Coronary artery (tissue), 2 donors: ENCODE measurements at regions not wholly inside any gene's neighbourhood (a gene's known extent, or its start where the extent isn't known, plus 50 kb on each side); places are given as distances from the start of the nearest gene placed in this dataset.

ENCODE experiments used
- DNase-seq: peaks from one replicate; pipeline ENCODE4 v3.0.0-alpha.2; 2017; ENCODE audit warnings: low spot score
- H3K27ac ChIP-seq, 2 donors: fragments of 200-600 bp; sonication (generic); one replicate each; pipeline ENCODE4 v1.5.1; 2016 to 2019
- H3K4me3 ChIP-seq: fragments of 200-600 bp; sonication (generic); 2 replicates; pipeline ENCODE4 v1.5.1; 2016; ENCODE audit warnings: mild to moderate bottlenecking, moderate library complexity
- TF ChIP-seq, protein P1 (sequence below): fragments of 200-600 bp; sonication (generic); IDR thresholded peaks from one replicate; pipeline ENCODE4 v1.5.1; 2019; ENCODE audit warnings: antibody characterized with exemption

- H3K4me3 ChIP-seq = no peak overlapping the region
- no peak overlapping the region for H3K27ac ChIP-seq
- DNase-seq = no peak
- TF ChIP-seq, protein P1, sequence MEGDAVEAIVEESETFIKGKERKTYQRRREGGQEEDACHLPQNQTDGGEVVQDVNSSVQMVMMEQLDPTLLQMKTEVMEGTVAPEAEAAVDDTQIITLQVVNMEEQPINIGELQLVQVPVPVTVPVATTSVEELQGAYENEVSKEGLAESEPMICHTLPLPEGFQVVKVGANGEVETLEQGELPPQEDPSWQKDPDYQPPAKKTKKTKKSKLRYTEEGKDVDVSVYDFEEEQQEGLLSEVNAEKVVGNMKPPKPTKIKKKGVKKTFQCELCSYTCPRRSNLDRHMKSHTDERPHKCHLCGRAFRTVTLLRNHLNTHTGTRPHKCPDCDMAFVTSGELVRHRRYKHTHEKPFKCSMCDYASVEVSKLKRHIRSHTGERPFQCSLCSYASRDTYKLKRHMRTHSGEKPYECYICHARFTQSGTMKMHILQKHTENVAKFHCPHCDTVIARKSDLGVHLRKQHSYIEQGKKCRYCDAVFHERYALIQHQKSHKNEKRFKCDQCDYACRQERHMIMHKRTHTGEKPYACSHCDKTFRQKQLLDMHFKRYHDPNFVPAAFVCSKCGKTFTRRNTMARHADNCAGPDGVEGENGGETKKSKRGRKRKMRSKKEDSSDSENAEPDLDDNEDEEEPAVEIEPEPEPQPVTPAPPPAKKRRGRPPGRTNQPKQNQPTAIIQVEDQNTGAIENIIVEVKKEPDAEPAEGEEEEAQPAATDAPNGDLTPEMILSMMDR = no peak
These were observed 316.4 kb downstream of the DSEL start for GRCh38 chr18:67199993-67200617.

DNA sequence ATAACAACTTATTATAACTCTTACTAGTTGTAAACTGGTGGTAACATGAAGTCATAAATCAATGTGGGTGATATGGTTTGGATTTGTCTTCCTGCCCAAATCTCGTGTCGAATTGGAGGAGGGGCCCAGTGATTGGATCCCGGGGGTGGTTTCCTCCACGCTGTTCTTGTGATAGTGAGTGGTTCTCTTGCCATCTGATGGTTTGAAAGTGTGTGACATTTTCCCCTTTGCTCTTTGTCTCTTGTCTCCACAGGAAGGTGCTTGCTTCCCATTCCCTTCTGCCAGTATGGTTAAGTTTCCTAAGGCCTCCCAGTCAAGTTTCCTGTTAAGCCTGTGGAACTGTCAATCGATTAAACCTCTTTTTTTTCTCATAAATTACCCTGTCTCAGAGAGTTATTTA, 321.6 kb downstream of the DSEL start:
- TF ChIP-seq, protein P1 = no peak
- DNase-seq = no peak
- Histone ChIP-seq H3K4me3 (no peak overlapping the region), H3K27ac (no peak overlapping the region)

DNA sequence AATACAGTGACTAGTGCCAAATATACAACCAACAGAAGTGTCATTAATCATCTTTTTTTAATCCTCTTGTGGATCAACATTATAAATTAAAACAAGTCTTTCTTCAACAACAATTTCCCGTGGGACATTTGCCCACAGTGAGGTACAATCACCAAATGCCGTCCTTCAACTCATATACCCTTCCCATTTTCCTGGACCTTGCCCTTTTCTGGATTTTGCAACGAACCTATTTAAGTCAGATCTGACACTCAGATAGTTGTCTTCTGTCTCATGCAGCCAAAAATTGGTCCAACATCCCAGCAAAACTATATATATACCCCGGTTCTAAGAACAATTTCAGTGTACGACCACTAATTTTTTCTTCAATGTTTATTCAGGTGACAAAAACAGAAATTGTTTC, 324.0 kb downstream of the DSEL start:
- H3K27ac ChIP-seq = no peak overlapping the region
- no peak for DNase-seq
- TF ChIP-seq, protein P1 = no peak
- H3K4me3 ChIP-seq = no peak overlapping the region

DNA sequence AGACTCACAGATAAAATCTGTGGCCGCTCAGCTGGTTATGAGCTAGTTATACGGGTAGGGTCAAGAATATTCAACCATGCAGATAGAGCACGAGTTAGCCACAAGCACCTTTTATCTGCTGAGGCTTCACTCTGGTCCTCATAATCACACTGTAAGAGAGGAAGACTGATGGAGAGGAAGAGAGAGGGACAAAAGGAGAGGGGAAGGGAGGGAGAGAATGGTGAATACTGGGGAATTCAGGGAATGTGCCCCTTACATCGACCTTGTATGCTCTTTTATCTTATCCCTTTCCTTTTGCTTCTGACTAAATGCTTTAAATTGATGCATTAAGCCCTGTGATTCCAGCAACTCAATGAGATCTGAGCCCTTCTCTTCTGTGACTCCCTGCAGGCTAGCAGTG, 333.1 kb downstream of the DSEL start:
- no peak for DNase-seq
- H3K4me3 ChIP-seq = no peak overlapping the region
- TF ChIP-seq, protein P1 = no peak
- no peak overlapping the region for H3K27ac ChIP-seq

DNA sequence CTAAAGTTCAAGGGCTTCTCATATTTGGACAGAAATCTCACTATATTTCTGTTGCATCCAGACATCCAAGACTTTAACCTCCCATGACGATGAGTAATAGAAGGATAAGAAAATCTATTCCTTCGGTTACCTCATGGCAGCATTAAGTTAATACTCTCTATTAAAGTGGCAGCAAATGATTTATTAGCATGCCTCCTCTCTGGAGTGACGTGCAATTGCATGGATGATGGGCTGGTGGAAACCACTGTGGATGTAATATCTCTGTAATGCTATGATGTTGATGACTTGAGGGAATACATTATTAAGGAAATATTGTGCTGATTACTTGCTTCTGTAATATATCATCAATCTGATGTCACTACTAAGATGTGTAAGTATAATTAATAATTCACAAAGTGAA, 336.8 kb downstream of the DSEL start:
- H3K4me3 ChIP-seq = no peak overlapping the region
- H3K27ac ChIP-seq = no peak overlapping the region
- no peak for DNase-seq
- TF ChIP-seq, protein P1 = no peak

- DNase-seq = no peak
- H3K4me3 ChIP-seq = no peak overlapping the region
- TF ChIP-seq, protein P1 = no peak
- H3K27ac ChIP-seq = no peak overlapping the region
These were observed 356.9 kb downstream of the DSEL start for GRCh38 chr18:67159662-67160061.

DNA sequence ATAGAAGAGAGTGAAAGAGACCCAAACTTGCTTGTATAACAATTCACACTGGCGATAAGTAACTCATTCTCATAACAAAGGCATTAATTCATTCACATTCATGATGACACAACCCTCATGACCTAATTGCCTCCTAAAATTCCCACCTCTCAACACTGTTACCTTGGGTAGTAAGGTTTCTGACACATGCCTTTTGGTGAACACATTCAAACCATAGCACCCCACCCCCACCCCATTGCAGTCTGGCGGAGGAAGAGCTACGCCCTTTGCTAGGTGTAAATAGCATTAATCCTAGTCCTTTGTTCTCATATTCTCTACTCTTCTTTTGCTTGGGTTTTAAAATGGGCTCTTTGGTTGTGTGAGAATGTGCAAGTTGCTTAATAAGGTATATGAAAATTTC, 361.5 kb downstream of the DSEL start:
- no peak for DNase-seq
- TF ChIP-seq, protein P1 = no peak
- no peak overlapping the region for H3K4me3 ChIP-seq
- H3K27ac ChIP-seq = no peak overlapping the region
